HG03097 (cell line): ENCODE measurements at regions not wholly inside any gene's neighbourhood (a gene's known extent, or its start where the extent isn't known, plus 50 kb on each side); places are given as distances from the start of the nearest gene placed in this dataset.
"Not testable (repeated sequence)": the region's sequence is repeated elsewhere in the genome, so short reads cannot be mapped to it uniquely, and the experiment has no call there.

Experiments
- ATAC-seq: cut with Tn5 transposase; IDR thresholded peaks from one replicate; pipeline ENCODE4 v1.9.1; 2021; ENCODE audit not compliant: unreplicated experiment, low FRiP score

GRCh38 chr15:38722236-38722635 lies 157.6 kb upstream of the RASGRP1 start:
- no peak for ATAC-seq

- no peak for ATAC-seq
These were observed 160.2 kb upstream of the RASGRP1 start for GRCh38 chr15:38724827-38725226.

- ATAC-seq: no peak
These were observed 161.6 kb upstream of the RASGRP1 start for GRCh38 chr15:38726187-38726586.

GRCh38 chr15:38733331-38733730 lies 168.7 kb upstream of the RASGRP1 start:
- ATAC-seq: no peak

GRCh38 chr15:38740206-38740605 lies 175.6 kb upstream of the RASGRP1 start:
- ATAC-seq: no peak

- ATAC-seq: no peak
These were observed 178.5 kb upstream of the RASGRP1 start for GRCh38 chr15:38743147-38743546.

- ATAC-seq: no peak
These were observed 180.5 kb upstream of the RASGRP1 start for GRCh38 chr15:38745126-38745525.

- ATAC-seq: no peak
These were observed 181.0 kb upstream of the RASGRP1 start for GRCh38 chr15:38745626-38746025.

GRCh38 chr15:38746211-38746610 lies 181.6 kb upstream of the RASGRP1 start:
- no peak for ATAC-seq

GRCh38 chr15:38748710-38749109 lies 184.1 kb upstream of the RASGRP1 start:
- ATAC-seq: no peak

- ATAC-seq: no peak
These were observed 186.2 kb upstream of the RASGRP1 start for GRCh38 chr15:38750786-38751185.

- ATAC-seq: no peak
These were observed 191.1 kb upstream of the RASGRP1 start for GRCh38 chr15:38755718-38756117.

GRCh38 chr15:38756441-38756840 lies 191.8 kb upstream of the RASGRP1 start:
- ATAC-seq: no peak

GRCh38 chr15:38758043-38758442 lies 193.4 kb upstream of the RASGRP1 start:
- no peak for ATAC-seq

- ATAC-seq: no peak
These were observed 197.1 kb upstream of the RASGRP1 start for GRCh38 chr15:38761681-38762080.

- no peak for ATAC-seq
These were observed 204.4 kb upstream of the RASGRP1 start for GRCh38 chr15:38768970-38769369.

- no peak for ATAC-seq
These were observed 204.9 kb upstream of the RASGRP1 start for GRCh38 chr15:38769492-38769891.

- not testable (repeated sequence) for ATAC-seq
These were observed 209.5 kb upstream of the RASGRP1 start for GRCh38 chr15:38774076-38774475.

- ATAC-seq: no peak
These were observed 216.6 kb upstream of the RASGRP1 start for GRCh38 chr15:38781196-38781595.

- ATAC-seq: no peak
These were observed 217.5 kb upstream of the RASGRP1 start for GRCh38 chr15:38782156-38782555.

- ATAC-seq: no peak
These were observed 224.3 kb upstream of the RASGRP1 start for GRCh38 chr15:38788918-38789317.

GRCh38 chr15:38789566-38789965 lies 225.0 kb upstream of the RASGRP1 start:
- ATAC-seq: no peak

GRCh38 chr15:38793206-38793810 lies 228.7 kb upstream of the RASGRP1 start:
- no peak for ATAC-seq
